Mesenchymal stem cell (in vitro differentiated cells and primary cell): ENCODE measurements at regions not wholly inside any gene's neighbourhood (a gene's known extent, or its start where the extent isn't known, plus 50 kb on each side); places are given as distances from the start of the nearest gene placed in this dataset.
"Not testable (repeated sequence)": the region's sequence is repeated elsewhere in the genome, so short reads cannot be mapped to it uniquely, and the experiment has no call there.

Experiments used
- DNase-seq: peaks from one replicate; pipeline ENCODE4 v3.0.0-alpha.2; 2013
- H2AFZ ChIP-seq: one replicate; pipeline ENCODE4 v1.6.1; 2013; ENCODE audit warnings: low read depth, mild to moderate bottlenecking, control low read depth, inconsistent platforms, low read length, moderate library complexity
- H2AK5ac ChIP-seq: 2 replicates; pipeline ENCODE4 v1.6.1; 2013; ENCODE audit warnings: low read length, moderate library complexity, mild to moderate bottlenecking, inconsistent platforms; ENCODE audit not compliant: severe bottlenecking
- H2BK120ac ChIP-seq: one replicate; pipeline ENCODE4 v1.6.1; 2013; ENCODE audit warnings: low read depth, mild to moderate bottlenecking, inconsistent platforms, low read length, moderate library complexity
- H2BK12ac ChIP-seq, 2 experiments: one replicate each; pipeline ENCODE4 v1.6.1; 2013; ENCODE audit warnings: inconsistent platforms in 2 of 2, low read length in 2 of 2, mild to moderate bottlenecking in 2 of 2, moderate library complexity in 2 of 2, control low read depth in 1 of 2
- H2BK15ac ChIP-seq: one replicate; pipeline ENCODE4 v1.6.1; 2013; ENCODE audit warnings: mild to moderate bottlenecking, low read depth, inconsistent platforms; ENCODE audit not compliant: poor library complexity, severe bottlenecking
- H2BK5ac ChIP-seq: 2 replicates; pipeline ENCODE4 v1.6.1; 2013; ENCODE audit warnings: low read depth, mild to moderate bottlenecking, low read length, control low read depth, inconsistent platforms; ENCODE audit not compliant: poor library complexity, severe bottlenecking
- H3K14ac ChIP-seq, 2 experiments: one replicate each; pipeline ENCODE4 v1.6.1; 2013; ENCODE audit warnings: inconsistent platforms in 2 of 2, low read length in 2 of 2, control low read depth in 1 of 2, mild to moderate bottlenecking in 1 of 2, moderate library complexity in 1 of 2
- H3K18ac ChIP-seq, 2 experiments: one replicate each; pipeline ENCODE4 v1.6.1; 2013; ENCODE audit warnings: inconsistent platforms in 2 of 2, low read length in 2 of 2, control low read depth in 1 of 2, low read depth in 1 of 2, mild to moderate bottlenecking in 1 of 2
- H3K23ac ChIP-seq, 2 experiments: one replicate each; pipeline ENCODE4 v1.6.1; 2013; ENCODE audit warnings: inconsistent platforms in 2 of 2, low read length in 2 of 2, mild to moderate bottlenecking in 2 of 2, moderate library complexity in 2 of 2, control low read depth in 1 of 2
- H3K27ac ChIP-seq: 2 replicates; pipeline ENCODE4 v1.5.1; 2013; ENCODE audit warnings: mild to moderate bottlenecking, moderate library complexity, low read length, control low read depth, inconsistent platforms; ENCODE audit not compliant: poor library complexity, severe bottlenecking
- H3K27me3 ChIP-seq, 2 experiments: 2 replicates each; pipeline versions ENCODE4 v1.6.1 to v1.7.0; 2013; ENCODE audit warnings: low read length in 2 of 2, mild to moderate bottlenecking in 2 of 2, moderate library complexity in 2 of 2, control low read depth in 1 of 2, inconsistent platforms in 1 of 2; ENCODE audit not compliant: control insufficient read depth in 1 of 2, insufficient read depth in 1 of 2
- H3K36me3 ChIP-seq, 2 experiments: 2 replicates each; pipeline versions ENCODE4 v1.6.1 to v1.7.0; 2013; ENCODE audit warnings: low read length in 2 of 2, control low read depth in 1 of 2, inconsistent platforms in 1 of 2, low read depth in 1 of 2, mild to moderate bottlenecking in 1 of 2; ENCODE audit not compliant: insufficient read depth in 2 of 2, control insufficient read depth in 1 of 2
- H3K4ac ChIP-seq, 2 experiments: one replicate each; pipeline ENCODE4 v1.6.1; 2013; ENCODE audit warnings: inconsistent platforms in 2 of 2, low read length in 2 of 2, mild to moderate bottlenecking in 2 of 2, moderate library complexity in 2 of 2, control low read depth in 1 of 2, low read depth in 1 of 2
- H3K4me1 ChIP-seq: 2 replicates; pipeline ENCODE4 v1.6.1; 2013; ENCODE audit warnings: low read depth, low read length, control low read depth; ENCODE audit not compliant: control insufficient read depth, insufficient read depth
- H3K4me2 ChIP-seq: 2 replicates; pipeline ENCODE4 v1.6.1; 2013; ENCODE audit warnings: low read length, mild to moderate bottlenecking, inconsistent platforms; ENCODE audit not compliant: poor library complexity, severe bottlenecking
- H3K4me3 ChIP-seq, 2 experiments: 2 replicates each; pipeline versions ENCODE4 v1.5.1 to v1.7.0; 2013; ENCODE audit warnings: low read length in 2 of 2, mild to moderate bottlenecking in 2 of 2, control low read depth in 1 of 2, low read depth in 1 of 2; ENCODE audit not compliant: insufficient read depth in 1 of 2
- H3K79me1 ChIP-seq: replicated peaks from 2 replicates; pipeline ENCODE4 v1.6.1; 2013; ENCODE audit warnings: mild to moderate bottlenecking, control low read depth, low read length, inconsistent platforms; ENCODE audit not compliant: poor library complexity, severe bottlenecking
- H3K9ac ChIP-seq: 2 replicates; pipeline ENCODE4 v1.7.0; 2013; ENCODE audit warnings: mild to moderate bottlenecking, low read length, moderate library complexity
- H3K9me3 ChIP-seq: 2 replicates; pipeline ENCODE4 v1.7.0; 2013; ENCODE audit warnings: mild to moderate bottlenecking, low read length; ENCODE audit not compliant: control insufficient read depth
- H4K8ac ChIP-seq: one replicate; pipeline ENCODE4 v1.6.1; 2013; ENCODE audit warnings: inconsistent platforms, mild to moderate bottlenecking, low read length, moderate library complexity
- H4K91ac ChIP-seq: one replicate; pipeline ENCODE4 v1.6.1; 2013; ENCODE audit warnings: mild to moderate bottlenecking, low read length, inconsistent platforms
- WGBS: methylation state at CpG from one replicate; pipeline ENCODE4 v1.1.7; 2013; ENCODE audit warnings: mixed read lengths; 5-methylcytosine and 5-hydroxymethylcytosine counted together

DNA sequence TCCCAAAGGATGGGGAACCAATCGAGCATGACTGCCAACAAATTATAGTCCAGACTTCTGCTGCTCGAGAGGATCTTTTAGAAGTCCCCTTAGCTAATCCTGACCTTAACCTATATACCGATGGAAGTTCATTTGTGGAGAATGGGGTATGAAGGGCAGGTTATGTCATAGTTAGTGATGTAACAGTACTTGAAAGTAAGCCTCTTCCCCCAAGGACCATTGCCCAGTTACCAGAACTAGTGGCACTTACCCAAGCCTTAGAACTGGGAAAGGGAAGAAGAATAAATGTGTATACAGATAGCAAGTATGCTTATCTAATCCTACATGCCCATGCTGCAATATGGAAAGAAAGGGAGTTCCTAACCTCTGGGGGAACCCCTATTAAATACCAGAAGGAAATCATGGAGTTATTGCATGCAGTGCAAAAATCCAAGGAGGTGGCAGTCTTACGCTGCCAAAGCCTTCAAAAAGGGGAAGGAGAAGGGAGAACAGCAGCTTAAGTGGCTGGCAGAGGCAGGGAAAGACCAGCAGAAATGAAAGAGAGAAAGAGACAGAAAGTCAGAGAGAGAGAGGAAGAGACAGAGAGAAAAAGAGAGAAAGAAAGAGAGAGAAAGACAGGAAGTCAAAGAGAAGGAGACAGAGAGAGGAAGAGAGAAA lies 224.4 kb upstream of the SLC8A1 start:
- not testable (repeated sequence) for H3K18ac ChIP-seq, H3K4me3 ChIP-seq, H3K27me3 ChIP-seq, DNase-seq, H3K27ac ChIP-seq, H3K4me1 ChIP-seq, H3K9ac ChIP-seq, H2BK12ac ChIP-seq, H3K9me3 ChIP-seq, H3K79me1 ChIP-seq, H3K4ac ChIP-seq, H2BK5ac ChIP-seq, H2AFZ ChIP-seq, H3K14ac ChIP-seq, H3K4me2 ChIP-seq, H3K23ac ChIP-seq, H2BK15ac ChIP-seq, H4K91ac ChIP-seq, H4K8ac ChIP-seq, H2BK120ac ChIP-seq, H2AK5ac ChIP-seq, H3K36me3 ChIP-seq
- WGBS: 60% methylated on average over 2 of the region's 4 CpGs

DNA sequence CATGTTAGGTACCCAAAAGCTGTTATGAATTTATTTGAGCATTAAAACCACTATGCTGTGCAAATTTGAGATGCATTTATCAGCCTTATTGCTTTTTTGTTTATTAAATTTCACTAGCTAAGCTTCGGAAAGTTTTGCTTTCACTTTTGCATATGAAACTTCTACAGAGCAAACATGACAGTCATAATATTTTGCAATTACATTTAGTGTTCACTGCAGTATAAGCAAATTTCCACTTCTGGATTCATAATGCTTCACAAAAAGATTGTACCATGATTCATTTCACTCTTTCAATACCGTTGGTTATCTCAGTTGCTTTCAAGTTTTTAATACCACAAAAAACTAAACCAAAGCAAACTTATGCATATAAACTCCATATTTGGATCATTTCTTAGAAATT lies 228.7 kb upstream of the SLC8A1 start:
- WGBS: 75% methylated on average over 2 of the region's 2 CpGs
- H3K9ac ChIP-seq: peak overlapping the region; percentile 90

DNA sequence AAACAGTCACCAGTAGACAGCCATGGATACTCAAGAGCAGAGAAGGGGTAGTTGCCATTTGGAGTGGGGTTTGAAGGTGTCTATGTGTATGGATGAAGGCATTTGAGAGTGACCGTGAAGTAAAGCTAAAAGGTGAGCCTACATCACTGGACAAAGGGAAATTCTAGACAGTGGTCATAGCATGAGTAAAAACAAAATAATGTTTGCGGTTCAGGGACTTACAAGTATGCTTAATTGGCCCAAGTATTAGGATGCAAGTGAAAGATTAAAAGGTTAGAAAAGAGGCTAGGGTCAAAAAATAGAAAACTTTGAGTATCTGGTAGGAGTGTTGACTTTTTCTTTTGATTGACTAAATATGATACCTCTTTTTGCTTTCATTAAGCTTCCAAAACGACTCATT lies 238.1 kb upstream of the SLC8A1 start:
- Histone ChIP-seq H3K27me3 (no peaks in the 10 kb centered on the region), H2BK120ac (no peak overlapping the region), H3K4me1 (no peaks in the 10 kb centered on the region), H3K27ac (no peak overlapping the region), H2AK5ac (no peak overlapping the region), H2BK5ac (no peak overlapping the region), H3K4me3 (no peak overlapping the region), H3K14ac (no peak overlapping the region), H3K18ac (no peak overlapping the region), H3K9ac (no peak overlapping the region), H3K9me3 (no peaks in the 10 kb centered on the region), H4K8ac (no peak overlapping the region), H2BK12ac (no peak overlapping the region), H2BK15ac (no peak overlapping the region), H3K36me3 (no peaks in the 10 kb centered on the region), H2AFZ (no peak overlapping the region), H3K4me2 (no peak overlapping the region), H4K91ac (no peak overlapping the region), H3K23ac (no peak overlapping the region), H3K79me1 (no peaks in the 10 kb centered on the region), H3K4ac (no peak overlapping the region)
- 69% methylated on average over 3 of the region's 3 CpGs for WGBS
- no peak for DNase-seq

More for the DNA sequence above, 228.7 kb upstream of the SLC8A1 start:
- Histone ChIP-seq H3K36me3 (no peaks in the 10 kb centered on the region), H3K4me1 (no peaks in the 10 kb centered on the region), H3K23ac (no peak overlapping the region), H3K4me2 (no peak overlapping the region), H2BK120ac (no peak overlapping the region), H2BK5ac (no peak overlapping the region), H3K9me3 (peaks cover 5% of the 10 kb centered on the region), H3K4ac (no peak overlapping the region), H2AK5ac (no peak overlapping the region), H2BK12ac (no peak overlapping the region), H3K18ac (no peak overlapping the region), H2AFZ (no peak overlapping the region), H4K91ac (no peak overlapping the region), H3K27ac (no peak overlapping the region), H3K4me3 (peak overlapping the region in 1 of 2 experiments; percentile 73), H2BK15ac (no peak overlapping the region), H3K27me3 (no peaks in the 10 kb centered on the region), H3K14ac (no peak overlapping the region), H4K8ac (no peak overlapping the region), H3K79me1 (no peaks in the 10 kb centered on the region)
- no peak for DNase-seq

DNA sequence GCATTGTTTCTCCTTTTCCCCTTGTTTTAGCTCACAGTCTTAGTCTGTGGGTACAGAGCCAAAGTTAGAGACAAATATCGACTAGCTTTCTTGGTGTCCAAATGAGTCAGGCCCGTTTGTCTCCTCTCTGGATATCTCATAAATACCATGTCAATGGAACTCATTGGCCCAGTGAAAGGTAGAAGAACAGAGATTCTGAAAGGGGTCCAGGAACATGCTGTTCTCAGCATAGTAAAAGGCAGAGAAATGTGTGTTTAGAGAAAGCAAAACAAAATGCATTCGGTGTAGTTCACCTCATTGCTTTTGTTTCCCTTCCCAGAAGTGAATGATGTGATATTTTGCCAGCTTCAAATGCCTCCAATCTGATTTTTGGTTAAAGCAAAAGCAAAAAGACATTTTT lies 238.6 kb upstream of the SLC8A1 start:
- Histone ChIP-seq H3K36me3 (no peaks in the 10 kb centered on the region), H4K8ac (no peak overlapping the region), H3K23ac (no peak overlapping the region), H3K9ac (no peak overlapping the region), H3K18ac (no peak overlapping the region), H2BK120ac (no peak overlapping the region), H3K4me2 (no peak overlapping the region), H3K4me1 (no peaks in the 10 kb centered on the region), H3K79me1 (no peaks in the 10 kb centered on the region), H3K9me3 (no peaks in the 10 kb centered on the region), H2AFZ (no peak overlapping the region), H3K14ac (no peak overlapping the region), H3K4ac (no peak overlapping the region), H3K27me3 (no peaks in the 10 kb centered on the region), H2BK12ac (no peak overlapping the region), H3K4me3 (no peak overlapping the region), H4K91ac (no peak overlapping the region), H2AK5ac (no peak overlapping the region), H2BK5ac (no peak overlapping the region), H3K27ac (no peak overlapping the region), H2BK15ac (no peak overlapping the region)
- whole genome bisulfite sequencing: 73% methylated on average over 3 of the region's 3 CpGs
- DNase-seq: no peak
